ENCODE measurements at regions not wholly inside any gene's neighbourhood (a gene's known extent, or its start where the extent isn't known, plus 50 kb on each side); places are given as distances from the start of the nearest gene placed in this dataset.

DNA sequence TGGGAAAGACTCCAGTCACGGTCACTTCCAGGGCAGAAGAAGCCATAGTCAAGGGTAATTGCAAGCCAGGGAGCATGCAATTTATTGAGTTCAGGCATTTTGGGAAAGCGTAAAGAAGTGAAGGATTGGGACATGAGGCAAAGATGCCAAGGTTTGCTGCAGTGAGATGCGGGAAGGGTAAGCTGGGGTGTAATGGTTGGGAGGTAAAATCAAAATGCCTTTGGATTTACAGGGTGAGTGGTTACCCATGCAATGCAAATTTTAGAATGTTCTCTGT lies 167.5 kb downstream of the BRMS1L start:
- no peaks in the 10 kb centered on the region for H3K27me3 ChIP-seq (ENCODE audit: control insufficient read depth, insufficient read depth, low read length)

GRCh38 chr14:35992816-35993683 lies 166.9 kb downstream of the BRMS1L start:
- ChIA-PET CTCF (no interaction called here), POLR2A (no interaction called here)
- H3K27me3 ChIP-seq (ENCODE audit: control insufficient read depth, insufficient read depth, low read length) = no peaks in the 10 kb centered on the region
- no peaks in the 10 kb centered on the region for H3K36me3 ChIP-seq (ENCODE audit: control insufficient read depth, insufficient read depth, low read length)
- no peak for DNase-seq (ENCODE audit: low read depth)
- no peak for TF ChIP-seq CTCF (IDR thresholded peaks at IDR 0.05; ENCODE audit: insufficient read depth, low read depth, low read length)
- no peak overlapping the region for H3K4me3 ChIP-seq (ENCODE audit: low read depth, low read length)

More for the DNA sequence above, 167.5 kb downstream of the BRMS1L start:
- Histone ChIP-seq H3K4me3 (ENCODE audit: low read depth, low read length) (no peak overlapping the region), H3K36me3 (ENCODE audit: control insufficient read depth, insufficient read depth, low read length) (no peaks in the 10 kb centered on the region)
- DNase-seq (ENCODE audit: low read depth) = no peak
- TF ChIP-seq CTCF (IDR thresholded peaks at IDR 0.05; ENCODE audit: insufficient read depth, low read depth, low read length) = no peak
- CTCF ChIA-PET = no interaction called here
- POLR2A ChIA-PET = no interaction called here

DNA sequence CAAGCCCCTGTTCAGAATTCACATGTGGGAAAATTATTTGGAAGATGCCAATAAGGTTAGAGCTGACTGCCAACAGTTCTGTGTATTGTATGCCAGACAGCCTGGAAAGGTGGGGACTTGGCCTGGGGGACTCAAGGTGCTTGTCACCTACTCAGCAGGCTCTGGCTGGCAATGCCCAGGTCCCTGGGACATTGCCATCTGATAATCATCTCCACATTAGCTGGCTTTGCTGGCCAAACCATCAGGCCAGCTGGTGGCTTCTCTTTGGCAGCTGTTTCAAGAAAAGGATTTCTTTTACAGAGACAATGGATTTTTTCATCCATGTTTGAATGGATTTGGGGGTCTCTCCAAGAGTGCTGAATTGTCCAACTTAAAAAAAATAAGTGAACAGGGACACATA lies 165.2 kb downstream of the BRMS1L start:
- H3K4me3 ChIP-seq (ENCODE audit: low read depth, low read length) = no peak overlapping the region
- POLR2A ChIA-PET = no interaction called here
- no peak for TF ChIP-seq CTCF (IDR thresholded peaks at IDR 0.05; ENCODE audit: insufficient read depth, low read depth, low read length)
- no peaks in the 10 kb centered on the region for H3K27me3 ChIP-seq (ENCODE audit: control insufficient read depth, insufficient read depth, low read length)
- no peaks in the 10 kb centered on the region for H3K36me3 ChIP-seq (ENCODE audit: control insufficient read depth, insufficient read depth, low read length)
- no peak for DNase-seq (ENCODE audit: low read depth)
- CTCF ChIA-PET = no interaction called here

- no peaks in the 10 kb centered on the region for H3K27me3 ChIP-seq (ENCODE audit: control insufficient read depth, insufficient read depth, low read length)
- no peak for TF ChIP-seq CTCF (IDR thresholded peaks at IDR 0.05; ENCODE audit: insufficient read depth, low read depth, low read length)
- ChIA-PET POLR2A (no interaction called here), CTCF (no interaction called here)
- H3K36me3 ChIP-seq (ENCODE audit: control insufficient read depth, insufficient read depth, low read length) = no peaks in the 10 kb centered on the region
- no peak overlapping the region for H3K4me3 ChIP-seq (ENCODE audit: low read depth, low read length)
- no peak for DNase-seq (ENCODE audit: low read depth)
Measured at GRCh38 chr14:35989736-35990135, 163.6 kb downstream of the BRMS1L start.

- no peak overlapping the region for H3K4me3 ChIP-seq (ENCODE audit: low read depth, low read length)
- no peak for DNase-seq (ENCODE audit: low read depth)
- ChIA-PET POLR2A (no interaction called here), CTCF (no interaction called here)
- no peaks in the 10 kb centered on the region for H3K27me3 ChIP-seq (ENCODE audit: control insufficient read depth, insufficient read depth, low read length)
- no peaks in the 10 kb centered on the region for H3K36me3 ChIP-seq (ENCODE audit: control insufficient read depth, insufficient read depth, low read length)
- TF ChIP-seq CTCF (IDR thresholded peaks at IDR 0.05; ENCODE audit: insufficient read depth, low read depth, low read length) = no peak
Measured at GRCh38 chr14:35988972-35989690, 163.0 kb downstream of the BRMS1L start.
